Thyroid gland (tissue), 4 donors: ENCODE measurements at regions not wholly inside any gene's neighbourhood (a gene's known extent, or its start where the extent isn't known, plus 50 kb on each side); places are given as distances from the start of the nearest gene placed in this dataset.

Experiments
- POLR2A ChIP-seq, 2 donors: fragments of 450-650 bp; IDR thresholded peaks; one replicate each; pipeline ENCODE4 v1.6.1; 2017; ENCODE audit warnings: antibody characterized with exemption in 2 of 2, mild to moderate bottlenecking in 2 of 2, moderate library complexity in 1 of 2
- TF ChIP-seq, protein P1 (sequence below), 6 experiments: fragments of 200-600 bp in 3 of 6; fragments of 450-650 bp in 3 of 6; sonication (generic) in 3 of 6; IDR thresholded peaks; one replicate each; pipeline ENCODE4 v1.5.1; 2016 to 2019; ENCODE audit warnings: antibody characterized with exemption in 6 of 6, mild to moderate bottlenecking in 2 of 6, inconsistent platforms in 1 of 6, moderate library complexity in 1 of 6

DNA sequence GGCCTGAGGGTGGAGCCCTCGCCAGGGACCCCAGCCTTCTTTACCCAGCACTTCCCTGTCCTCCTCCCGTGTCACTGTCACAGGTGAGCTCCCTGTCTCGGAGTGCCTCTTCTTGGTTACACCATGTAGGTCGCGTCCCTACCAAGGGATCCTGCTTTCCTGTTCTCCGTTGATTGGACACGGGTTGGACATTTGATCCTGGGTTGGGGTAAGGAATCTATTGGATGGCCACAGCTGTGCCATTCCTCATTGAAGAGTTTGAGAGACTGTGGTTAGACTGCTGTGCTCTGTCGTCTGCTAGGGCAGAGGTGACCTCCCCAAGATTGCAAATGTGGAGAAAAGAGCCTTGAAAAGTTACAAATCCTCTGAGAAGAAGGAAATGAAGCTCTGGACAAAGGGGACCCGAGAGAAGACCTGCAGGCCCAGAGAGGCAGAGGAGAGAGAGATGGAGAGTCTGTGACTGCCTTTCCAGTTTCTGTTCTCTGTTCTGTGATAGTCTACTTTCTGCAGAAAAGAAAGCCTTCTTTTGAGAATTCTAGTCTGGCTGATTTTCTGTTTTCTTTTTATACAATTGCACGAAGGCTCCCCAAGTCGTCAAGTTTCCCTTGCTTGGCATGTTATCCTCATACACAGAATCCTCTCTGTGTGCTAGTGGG, 325.7 kb upstream of the RGMA start:
- TF ChIP-seq, protein P1, sequence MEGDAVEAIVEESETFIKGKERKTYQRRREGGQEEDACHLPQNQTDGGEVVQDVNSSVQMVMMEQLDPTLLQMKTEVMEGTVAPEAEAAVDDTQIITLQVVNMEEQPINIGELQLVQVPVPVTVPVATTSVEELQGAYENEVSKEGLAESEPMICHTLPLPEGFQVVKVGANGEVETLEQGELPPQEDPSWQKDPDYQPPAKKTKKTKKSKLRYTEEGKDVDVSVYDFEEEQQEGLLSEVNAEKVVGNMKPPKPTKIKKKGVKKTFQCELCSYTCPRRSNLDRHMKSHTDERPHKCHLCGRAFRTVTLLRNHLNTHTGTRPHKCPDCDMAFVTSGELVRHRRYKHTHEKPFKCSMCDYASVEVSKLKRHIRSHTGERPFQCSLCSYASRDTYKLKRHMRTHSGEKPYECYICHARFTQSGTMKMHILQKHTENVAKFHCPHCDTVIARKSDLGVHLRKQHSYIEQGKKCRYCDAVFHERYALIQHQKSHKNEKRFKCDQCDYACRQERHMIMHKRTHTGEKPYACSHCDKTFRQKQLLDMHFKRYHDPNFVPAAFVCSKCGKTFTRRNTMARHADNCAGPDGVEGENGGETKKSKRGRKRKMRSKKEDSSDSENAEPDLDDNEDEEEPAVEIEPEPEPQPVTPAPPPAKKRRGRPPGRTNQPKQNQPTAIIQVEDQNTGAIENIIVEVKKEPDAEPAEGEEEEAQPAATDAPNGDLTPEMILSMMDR (IDR thresholded peaks at IDR 0.05), result no peak
- no peak for TF ChIP-seq POLR2A (IDR thresholded peaks at IDR 0.05)
